Gastroesophageal sphincter (tissue), 4 donors: ENCODE measurements at regions not wholly inside any gene's neighbourhood (a gene's known extent, or its start where the extent isn't known, plus 50 kb on each side); places are given as distances from the start of the nearest gene placed in this dataset.
A peak's percentile ranks its signal among the peaks of the same experiment; 100 is the strongest.

Source experiments
- ATAC-seq: fragments of 150-250 bp; one replicate; pipeline ENCODE4 v1.9.1; 2016; ENCODE audit warnings: mild to moderate bottlenecking, moderate library complexity
- H3K27ac ChIP-seq, 4 donors: fragments of 200-600 bp; sonication (generic) in 3 of 4; 1 replicate in 3 of 4; 2 replicates in 1 of 4; pipeline ENCODE4 v1.5.1; 2016 to 2019
- H3K27me3 ChIP-seq: fragments of 200-600 bp; sonication (generic); one replicate; pipeline ENCODE4 v1.5.1; 2019
- H3K36me3 ChIP-seq, 2 donors: fragments of 200-600 bp; sonication (generic); one replicate each; pipeline ENCODE4 v1.5.1; 2019; ENCODE audit warnings: control low read depth in 1 of 2
- H3K4me1 ChIP-seq, 3 donors: fragments of 200-600 bp; sonication (generic); 1 replicate in 2 of 3; 2 replicates in 1 of 3; pipeline ENCODE4 v1.5.1; 2016 to 2019; ENCODE audit warnings: control low read depth in 2 of 3
- H3K4me3 ChIP-seq, 2 donors: fragments of 200-600 bp; sonication (generic); one replicate each; pipeline ENCODE4 v1.5.1; 2019; ENCODE audit warnings: mild to moderate bottlenecking in 1 of 2, moderate library complexity in 1 of 2
- H3K9me3 ChIP-seq, 3 donors: fragments of 200-600 bp; sonication (generic); one replicate each; pipeline ENCODE4 v1.5.1; 2017 to 2019; ENCODE audit warnings: control low read depth in 2 of 3
- CTCF ChIP-seq, 4 experiments: fragments of 200-600 bp in 2 of 4; fragments of 450-650 bp in 2 of 4; sonication (generic) in 1 of 4; IDR thresholded peaks; one replicate each; pipeline ENCODE4 v1.5.1; 2017 to 2019; ENCODE audit warnings: antibody characterized with exemption in 4 of 4, mild to moderate bottlenecking in 2 of 4, moderate library complexity in 2 of 4
- EP300 ChIP-seq: sonication (generic); formaldehyde crosslinking; IDR thresholded peaks from one replicate; pipeline ENCODE4 v1.6.1; 2017; ENCODE audit warnings: antibody characterized with exemption, mild to moderate bottlenecking
- POLR2A ChIP-seq, 2 donors: fragments of 450-650 bp; IDR thresholded peaks; one replicate each; pipeline ENCODE4 v1.6.1; 2017; ENCODE audit warnings: antibody characterized with exemption in 2 of 2, mild to moderate bottlenecking in 2 of 2, moderate library complexity in 1 of 2
- POLR2AphosphoS5 ChIP-seq: sonication (generic); formaldehyde crosslinking; IDR thresholded peaks from one replicate; pipeline ENCODE4 v1.6.1; 2017; ENCODE audit warnings: antibody characterized with exemption
- WGBS, 2 donors: methylation state at CpG; one replicate each; pipeline ENCODE4 v1.1.5; 2018; ENCODE audit warnings: low coverage in 1 of 2; 5-methylcytosine and 5-hydroxymethylcytosine counted together

GRCh38 chr6:88248709-88249321 is 82.7 kb upstream of the CNR1 start:
- 72 to 88% methylated on average over 4 of the region's 4 CpGs for WGBS, 2 donors

GRCh38 chr6:88246654-88247053 is 80.5 kb upstream of the CNR1 start:
- TF ChIP-seq CTCF (IDR thresholded peaks at IDR 0.05) (no peak), POLR2AphosphoS5 (no peak), POLR2A (IDR thresholded peaks at IDR 0.05) (no peak), EP300 (no peak)
- Histone ChIP-seq H3K9me3 (peaks cover 0 to 1% (median 0%) of the 10 kb centered on the region in 3 donors), H3K36me3 (no peaks in the 10 kb centered on the region), H3K27ac (no peak overlapping the region), H3K4me3 (no peak overlapping the region), H3K4me1 (no peaks in the 10 kb centered on the region), H3K27me3 (no peaks in the 10 kb centered on the region)
- WGBS, 2 donors, result 70% methylated on average over 2 of the region's 2 CpGs; no CpG with 5 or more reads in 1 of the 2 donors
- ATAC-seq, result no peak

More at GRCh38 chr6:88248709-88249321, 82.7 kb upstream of the CNR1 start:
- Histone ChIP-seq H3K4me3 (no peak overlapping the region), H3K36me3 (no peaks in the 10 kb centered on the region), H3K27ac (no peak overlapping the region), H3K4me1 (no peaks in the 10 kb centered on the region), H3K9me3 (peaks cover 0 to 9% (median 0%) of the 10 kb centered on the region in 3 donors), H3K27me3 (no peaks in the 10 kb centered on the region)
- TF ChIP-seq CTCF (IDR thresholded peaks at IDR 0.05) (no peak), POLR2A (IDR thresholded peaks at IDR 0.05) (no peak), EP300 (no peak), POLR2AphosphoS5 (no peak)
- ATAC-seq, result no peak

GRCh38 chr6:88244721-88245120 is 78.6 kb upstream of the CNR1 start:
- 53 to 75% methylated on average over 3 of the region's 3 CpGs for WGBS, 2 donors
- H3K4me1 ChIP-seq, result no peaks in the 10 kb centered on the region
- no peaks in the 10 kb centered on the region for H3K36me3 ChIP-seq
- H3K4me3 ChIP-seq, result no peak overlapping the region
- H3K9me3 ChIP-seq, result peaks cover 0 to 8% (median 0%) of the 10 kb centered on the region in 3 donors
- ATAC-seq, result no peak
- H3K27ac ChIP-seq, result no peak overlapping the region
- no peaks in the 10 kb centered on the region for H3K27me3 ChIP-seq
- TF ChIP-seq POLR2A (IDR thresholded peaks at IDR 0.05), result no peak
- TF ChIP-seq POLR2AphosphoS5, result no peak
- no peak for TF ChIP-seq CTCF (IDR thresholded peaks at IDR 0.05)
- TF ChIP-seq EP300, result no peak

- Histone ChIP-seq H3K9me3 (peaks cover 0 to 8% (median 0%) of the 10 kb centered on the region in 3 donors), H3K4me3 (no peak overlapping the region), H3K36me3 (no peaks in the 10 kb centered on the region), H3K4me1 (no peaks in the 10 kb centered on the region), H3K27ac (no peak overlapping the region), H3K27me3 (no peaks in the 10 kb centered on the region)
- TF ChIP-seq CTCF (IDR thresholded peaks at IDR 0.05) (no peak), POLR2AphosphoS5 (no peak), EP300 (no peak), POLR2A (IDR thresholded peaks at IDR 0.05) (no peak)
- ATAC-seq, result no peak
- WGBS, 2 donors, result 70 to 81% methylated on average over 3 of the region's 3 CpGs
Observed at GRCh38 chr6:88238901-88239300, 72.8 kb upstream of the CNR1 start.

- TF ChIP-seq EP300, result no peak
- no peak for TF ChIP-seq POLR2A (IDR thresholded peaks at IDR 0.05)
- peak in 2 of 4 experiments; percentile 17 to 39 for TF ChIP-seq CTCF (IDR thresholded peaks at IDR 0.05)
- no peak for TF ChIP-seq POLR2AphosphoS5
- H3K27ac ChIP-seq, result no peak overlapping the region
- H3K4me3 ChIP-seq, result no peak overlapping the region
- WGBS, 2 donors, result 11 to 27% methylated on average over 1 of the region's 1 CpG
- no peaks in the 10 kb centered on the region for H3K36me3 ChIP-seq
- H3K4me1 ChIP-seq, result no peaks in the 10 kb centered on the region
- ATAC-seq, result no peak
- peaks cover 0 to 10% (median 0%) of the 10 kb centered on the region in 3 donors for H3K9me3 ChIP-seq
- no peaks in the 10 kb centered on the region for H3K27me3 ChIP-seq
Observed at GRCh38 chr6:88238065-88238464, 71.9 kb upstream of the CNR1 start.
